ENCODE measurements at regions not wholly inside any gene's neighbourhood (a gene's known extent, or its start where the extent isn't known, plus 50 kb on each side); places are given as distances from the start of the nearest gene placed in this dataset.

DNA sequence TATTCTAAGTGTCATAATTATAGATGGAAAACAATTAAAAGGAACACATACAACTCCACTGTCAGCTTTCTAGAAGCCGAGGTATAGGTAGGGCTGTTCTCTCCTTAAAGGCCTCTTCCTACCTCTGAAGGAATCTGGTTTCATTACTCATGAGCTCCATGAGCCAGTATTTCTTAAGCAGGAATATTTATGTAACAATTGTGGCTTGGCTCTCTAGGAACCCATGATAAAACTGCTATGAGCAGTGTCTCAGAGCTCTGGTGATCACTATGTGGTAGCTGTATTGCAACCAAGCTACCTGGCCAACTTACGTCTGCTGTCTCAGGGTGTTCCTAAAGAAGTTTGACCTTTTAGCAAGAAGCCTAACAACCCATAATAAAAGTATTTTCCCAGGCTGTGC, 157.7 kb downstream of the CEP120 start:
- TF ChIP-seq, protein P1, sequence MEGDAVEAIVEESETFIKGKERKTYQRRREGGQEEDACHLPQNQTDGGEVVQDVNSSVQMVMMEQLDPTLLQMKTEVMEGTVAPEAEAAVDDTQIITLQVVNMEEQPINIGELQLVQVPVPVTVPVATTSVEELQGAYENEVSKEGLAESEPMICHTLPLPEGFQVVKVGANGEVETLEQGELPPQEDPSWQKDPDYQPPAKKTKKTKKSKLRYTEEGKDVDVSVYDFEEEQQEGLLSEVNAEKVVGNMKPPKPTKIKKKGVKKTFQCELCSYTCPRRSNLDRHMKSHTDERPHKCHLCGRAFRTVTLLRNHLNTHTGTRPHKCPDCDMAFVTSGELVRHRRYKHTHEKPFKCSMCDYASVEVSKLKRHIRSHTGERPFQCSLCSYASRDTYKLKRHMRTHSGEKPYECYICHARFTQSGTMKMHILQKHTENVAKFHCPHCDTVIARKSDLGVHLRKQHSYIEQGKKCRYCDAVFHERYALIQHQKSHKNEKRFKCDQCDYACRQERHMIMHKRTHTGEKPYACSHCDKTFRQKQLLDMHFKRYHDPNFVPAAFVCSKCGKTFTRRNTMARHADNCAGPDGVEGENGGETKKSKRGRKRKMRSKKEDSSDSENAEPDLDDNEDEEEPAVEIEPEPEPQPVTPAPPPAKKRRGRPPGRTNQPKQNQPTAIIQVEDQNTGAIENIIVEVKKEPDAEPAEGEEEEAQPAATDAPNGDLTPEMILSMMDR (conservative IDR thresholded peaks at IDR 0.05; ENCODE audit: low read length), result no peak
- TF ChIP-seq EZH2phosphoT487 (IDR thresholded peaks at IDR 0.05; ENCODE audit: borderline replicate concordance, low read depth, low read length), result no peak
